ENCODE measurements at regions not wholly inside any gene's neighbourhood (a gene's known extent, or its start where the extent isn't known, plus 50 kb on each side); places are given as distances from the start of the nearest gene placed in this dataset.

- no peak for DNase-seq
Observed at GRCh38 chr7:67426654-67427053, 430.0 kb downstream of the TYW1 start.

DNA sequence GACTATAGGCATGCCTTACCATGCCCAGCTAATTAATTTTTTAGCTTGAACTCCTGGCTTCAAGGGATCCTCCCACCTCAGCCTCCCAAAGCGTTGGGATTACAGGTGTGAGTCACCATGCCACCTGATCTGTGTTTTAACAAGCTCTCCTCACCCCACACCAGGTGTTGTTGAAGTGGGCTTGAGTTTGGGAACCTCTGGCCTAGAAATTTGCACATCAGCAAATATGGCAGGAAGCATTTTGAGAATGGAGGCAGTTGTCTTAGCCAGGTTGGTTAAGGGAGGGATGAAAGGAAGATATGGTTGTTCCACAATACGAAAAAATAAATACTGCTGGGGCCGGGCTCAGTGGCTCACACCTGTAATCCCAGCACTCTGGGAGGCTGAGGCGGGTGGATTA is 433.1 kb downstream of the TYW1 start:
- DNase-seq, result no peak

GRCh38 chr7:67432536-67433234 is 436.1 kb downstream of the TYW1 start:
- DNase-seq, result no peak

DNA sequence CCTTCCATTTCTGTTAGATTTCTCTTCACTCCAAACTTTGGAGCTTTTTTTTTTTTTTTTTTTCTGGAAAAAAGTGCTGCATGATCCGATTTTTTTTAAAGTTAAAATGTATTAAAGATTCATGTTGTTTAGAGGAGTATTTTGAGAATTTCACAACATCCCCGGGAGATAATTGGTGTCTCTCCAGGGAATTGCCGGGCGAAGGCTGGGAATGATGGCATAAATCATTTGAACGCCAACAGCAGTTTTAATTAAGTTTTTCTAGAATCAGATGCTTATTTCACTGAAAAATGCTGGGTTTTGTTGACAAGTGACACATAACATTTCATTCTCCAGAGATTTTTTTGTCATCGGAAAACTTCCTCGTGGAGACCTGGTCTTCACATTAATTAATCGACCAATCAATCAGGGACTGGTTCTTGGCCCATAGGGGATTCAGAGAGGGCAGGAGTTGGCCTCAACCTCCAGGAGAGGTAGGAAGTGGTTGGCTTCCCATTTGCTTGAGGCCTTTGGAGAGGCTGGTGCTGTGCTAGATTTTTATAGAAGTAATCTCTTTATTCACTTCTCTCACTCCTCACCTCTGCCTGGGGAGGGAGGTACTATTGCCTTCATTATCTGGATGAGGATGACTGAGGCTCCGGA is 439.4 kb downstream of the TYW1 start:
- DNase-seq, result no peak

DNA sequence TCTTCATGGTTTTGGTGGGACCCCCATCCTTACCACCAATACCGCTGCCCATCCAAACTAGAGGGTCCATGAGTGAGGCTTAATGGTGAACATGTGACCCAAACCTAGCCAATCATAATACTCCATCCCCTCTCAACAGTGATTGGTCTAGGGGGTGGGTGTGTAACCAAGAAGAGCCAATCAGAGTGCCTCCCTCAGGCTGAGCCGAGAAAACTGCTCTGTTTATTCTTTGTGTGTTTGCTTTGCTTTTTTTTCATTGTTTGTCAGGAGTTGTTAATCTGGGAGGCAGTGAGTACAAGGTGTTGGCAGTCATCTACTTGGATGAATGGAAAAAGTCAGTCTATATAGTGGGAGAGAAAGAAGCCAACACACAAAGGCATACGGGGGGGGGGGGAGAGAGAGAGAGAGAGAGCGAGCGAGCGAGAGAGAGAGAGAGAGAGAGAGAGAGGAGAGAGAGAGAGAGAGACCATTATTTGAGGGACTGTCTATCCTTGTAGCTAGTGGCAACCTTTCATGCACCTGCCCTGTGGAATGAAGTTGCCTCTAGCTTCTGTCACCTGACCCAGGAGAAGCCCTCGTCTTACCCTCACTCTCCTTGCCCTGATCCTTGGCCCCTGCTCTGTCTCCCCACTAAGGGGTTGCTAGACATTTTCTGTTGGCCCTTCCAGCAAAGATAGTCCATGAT is 441.7 kb downstream of the TYW1 start:
- no peak for DNase-seq

DNA sequence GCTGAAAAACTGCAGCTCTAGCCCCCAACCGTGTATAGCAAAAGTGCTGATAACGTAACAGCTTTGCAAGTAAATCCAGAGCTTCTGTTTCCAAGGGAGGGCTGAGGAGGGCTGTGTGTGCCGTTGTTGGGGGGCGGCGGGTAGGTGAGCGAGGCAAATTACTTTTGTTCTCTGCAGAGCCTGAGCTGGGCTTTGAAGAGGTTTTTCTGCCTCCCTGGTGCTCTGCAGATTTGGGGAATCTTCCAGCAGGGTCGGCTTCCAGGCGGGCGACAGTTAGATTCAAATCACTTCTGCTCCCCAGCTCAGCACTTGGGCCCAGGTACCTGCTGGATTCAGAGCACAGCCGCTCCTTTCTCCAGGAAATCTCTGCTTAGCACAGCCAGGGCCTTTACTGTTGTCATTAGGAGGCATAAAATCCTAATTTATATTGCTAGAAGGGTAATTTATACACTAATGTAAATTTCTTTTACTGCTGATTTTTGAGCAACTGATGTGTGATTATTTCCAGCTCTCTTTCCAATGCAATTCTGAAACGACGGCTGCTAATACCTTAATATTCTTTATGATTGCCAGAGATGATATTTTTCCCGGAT is 442.4 kb downstream of the TYW1 start:
- DNase-seq, result no peak

DNA sequence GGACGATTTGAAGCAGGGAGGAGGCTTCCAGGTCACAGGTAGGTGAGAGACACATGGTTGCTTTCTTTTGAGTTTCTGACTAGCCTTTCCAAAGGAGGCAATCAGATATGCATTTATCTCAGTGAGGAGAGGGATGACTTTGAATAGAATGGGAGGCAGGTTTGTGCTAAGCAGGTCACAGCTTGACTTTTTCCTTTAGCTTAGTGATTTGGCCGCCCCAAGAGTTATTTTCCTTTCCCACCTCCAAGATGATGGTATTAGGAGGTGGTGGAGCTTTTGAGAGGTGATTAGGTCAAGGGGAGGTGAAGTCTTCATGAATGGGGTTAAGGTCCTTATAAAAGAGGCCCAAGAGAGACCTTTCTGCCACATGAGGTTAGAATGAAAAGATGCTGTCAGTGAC is 443.7 kb downstream of the TYW1 start:
- no peak for DNase-seq

GRCh38 chr7:67445728-67446127 is 449.1 kb downstream of the TYW1 start:
- no peak for DNase-seq

DNA sequence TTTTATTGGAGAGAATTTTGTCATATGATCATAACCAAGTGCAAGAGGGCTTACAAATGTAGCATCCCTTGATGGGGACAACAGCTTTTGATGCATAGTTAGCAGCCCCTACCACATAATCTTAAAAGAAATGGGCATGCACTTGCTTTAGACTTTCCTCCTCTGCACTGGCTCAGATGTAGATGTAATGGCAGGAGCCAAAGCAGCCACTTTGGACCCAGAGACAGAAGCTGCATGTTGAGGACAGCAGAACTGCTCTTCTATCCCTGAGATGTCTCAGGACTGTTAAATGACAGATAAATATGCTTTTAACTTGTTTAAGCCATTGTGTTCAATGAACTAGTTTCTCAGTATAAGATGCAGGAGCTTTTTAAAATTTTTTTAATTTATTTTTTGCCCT is 450.7 kb downstream of the TYW1 start:
- DNase-seq, result no peak

DNA sequence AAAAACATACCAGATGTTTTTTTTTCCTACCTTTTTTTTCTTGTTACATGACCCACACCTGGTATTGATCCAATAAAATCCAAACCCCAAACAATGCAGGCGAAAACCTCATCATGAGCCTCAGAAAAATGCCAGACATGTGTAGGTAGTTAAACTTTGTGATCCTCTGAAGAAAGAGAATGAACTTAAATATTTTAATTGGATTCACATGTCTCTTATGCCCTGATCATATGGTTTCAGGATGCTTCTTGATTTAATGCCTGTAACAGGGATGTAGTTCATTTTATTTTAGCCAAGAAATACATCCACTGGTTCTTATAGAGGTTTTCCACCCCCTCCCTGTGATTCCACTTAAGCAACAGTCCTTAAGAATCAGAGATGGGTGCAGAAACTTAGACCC is 451.6 kb downstream of the TYW1 start:
- no peak for DNase-seq

DNA sequence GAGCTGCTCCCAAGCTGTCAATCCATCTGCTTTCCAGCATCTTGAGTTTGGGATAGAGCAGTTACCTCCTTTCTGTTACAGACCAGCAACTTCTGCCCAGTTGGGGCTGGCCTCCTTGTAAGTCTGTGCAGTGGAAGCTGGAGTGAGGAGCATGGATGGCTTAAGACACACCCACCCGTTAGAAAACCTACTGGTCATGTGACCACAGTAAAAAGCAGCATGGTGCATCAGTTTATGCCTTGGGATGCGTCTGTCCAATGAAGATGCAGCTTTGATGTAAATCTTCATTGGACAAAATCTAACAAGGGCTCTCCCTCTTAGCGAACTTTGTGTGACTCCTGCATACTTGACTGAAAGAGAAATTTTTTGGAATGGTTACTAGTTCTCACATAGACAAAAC is 453.5 kb downstream of the TYW1 start:
- DNase-seq, result no peak

DNA sequence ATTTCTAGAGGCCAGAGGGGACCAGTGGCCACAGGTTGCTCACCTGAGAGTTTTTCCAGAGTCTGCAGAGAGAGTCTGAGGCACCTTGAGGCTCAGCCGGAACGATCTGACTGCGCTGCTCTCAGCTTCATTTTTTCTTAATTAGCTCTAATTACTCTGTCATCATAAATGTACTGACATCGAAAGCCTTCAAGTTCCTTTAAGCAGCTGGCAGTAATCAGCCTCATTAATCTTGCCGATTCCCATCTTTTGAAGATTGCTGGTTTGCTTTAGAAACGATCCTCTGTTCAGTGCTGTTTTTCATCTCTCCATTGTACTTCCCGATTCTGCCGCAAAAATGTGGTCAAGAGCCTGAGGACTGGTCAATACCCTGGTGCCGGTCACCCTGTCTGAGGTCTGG is 454.7 kb downstream of the TYW1 start:
- no peak for DNase-seq

GRCh38 chr7:67452516-67453026 is 455.9 kb downstream of the TYW1 start:
- DNase-seq, result no peak

DNA sequence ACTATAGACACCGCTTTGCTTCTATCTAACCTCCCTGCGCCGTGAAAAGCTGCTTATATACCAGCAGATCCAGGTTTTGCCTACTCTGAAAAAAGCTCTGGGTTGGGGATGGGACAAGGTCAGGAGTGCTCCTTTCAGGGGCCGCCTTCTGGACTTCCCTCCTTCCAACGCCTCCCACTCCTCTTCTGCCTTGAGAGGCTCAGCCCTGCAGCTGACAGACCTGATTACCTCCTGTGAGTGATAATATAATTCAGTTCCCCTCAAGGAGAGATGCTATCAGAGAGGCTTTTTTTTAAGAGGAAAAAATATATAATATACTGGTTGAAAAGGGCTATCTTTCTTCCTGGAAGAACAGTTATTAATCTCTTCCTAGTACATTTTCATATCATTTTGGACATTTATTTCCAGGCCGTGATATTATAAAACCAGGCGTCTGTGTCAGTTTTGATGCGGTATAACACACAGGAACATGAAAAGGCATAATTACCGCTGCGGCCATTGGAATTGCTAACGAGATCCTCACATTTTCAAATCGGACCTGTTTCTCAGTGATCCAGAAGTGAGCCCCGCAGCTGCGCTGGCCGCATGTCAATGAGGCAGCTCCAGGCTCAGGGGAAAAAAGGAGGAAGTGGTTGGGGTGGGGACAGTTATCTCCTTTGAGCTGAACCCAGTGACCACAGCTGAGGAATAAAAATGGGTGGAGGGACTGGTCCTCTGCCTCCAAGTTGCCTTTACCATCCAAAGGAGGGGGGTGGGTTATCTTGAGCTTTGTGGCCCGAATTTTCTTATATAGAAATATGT is 457.1 kb downstream of the TYW1 start:
- DNase-seq, result no peak

GRCh38 chr7:67455508-67455907 is 458.9 kb downstream of the TYW1 start:
- no peak for DNase-seq

- DNase-seq, result no peak
Observed at GRCh38 chr7:67462781-67463191, 466.2 kb downstream of the TYW1 start.

DNA sequence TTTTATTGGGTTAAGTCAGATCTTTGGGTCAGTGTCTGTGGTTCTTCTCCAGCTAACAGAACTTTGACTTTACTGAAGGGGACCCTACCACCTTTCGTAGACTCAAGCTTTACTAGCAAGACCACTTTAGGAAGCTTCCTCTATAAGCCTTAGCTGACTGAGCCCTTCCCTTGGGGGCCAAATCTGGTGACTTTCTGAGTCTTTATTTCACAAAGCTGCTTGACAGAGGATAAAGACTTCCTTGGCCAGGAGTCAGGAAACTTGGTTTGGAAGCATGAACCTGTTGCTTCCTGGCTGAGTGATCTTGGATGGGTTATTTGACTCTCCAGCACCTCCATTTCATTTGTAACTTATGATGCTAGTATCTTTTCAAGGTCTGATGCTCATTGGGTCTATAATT is 466.7 kb downstream of the TYW1 start:
- no peak for DNase-seq

- DNase-seq, result no peak
Observed at GRCh38 chr7:67463983-67464382, 467.4 kb downstream of the TYW1 start.

DNA sequence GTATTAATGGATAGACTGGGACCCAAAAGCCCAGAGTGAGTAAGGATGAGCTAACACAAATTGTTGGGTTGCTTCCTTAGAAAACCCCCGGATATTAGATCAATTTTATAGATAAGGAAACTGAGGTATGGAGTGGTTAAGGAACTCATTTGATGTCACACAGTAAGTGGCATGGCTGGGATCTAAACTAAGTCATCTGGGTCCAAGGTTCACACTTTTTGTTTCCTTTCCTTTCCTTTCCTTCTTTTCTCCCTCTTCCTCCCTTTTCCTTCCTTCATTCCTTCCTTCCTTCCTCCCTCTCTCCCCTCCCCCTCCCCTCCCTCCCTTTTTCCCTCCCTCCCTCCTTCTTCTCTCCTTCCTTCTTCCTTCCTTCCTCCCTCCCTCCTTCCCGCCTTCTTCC is 469.5 kb downstream of the TYW1 start:
- no peak for DNase-seq

DNA sequence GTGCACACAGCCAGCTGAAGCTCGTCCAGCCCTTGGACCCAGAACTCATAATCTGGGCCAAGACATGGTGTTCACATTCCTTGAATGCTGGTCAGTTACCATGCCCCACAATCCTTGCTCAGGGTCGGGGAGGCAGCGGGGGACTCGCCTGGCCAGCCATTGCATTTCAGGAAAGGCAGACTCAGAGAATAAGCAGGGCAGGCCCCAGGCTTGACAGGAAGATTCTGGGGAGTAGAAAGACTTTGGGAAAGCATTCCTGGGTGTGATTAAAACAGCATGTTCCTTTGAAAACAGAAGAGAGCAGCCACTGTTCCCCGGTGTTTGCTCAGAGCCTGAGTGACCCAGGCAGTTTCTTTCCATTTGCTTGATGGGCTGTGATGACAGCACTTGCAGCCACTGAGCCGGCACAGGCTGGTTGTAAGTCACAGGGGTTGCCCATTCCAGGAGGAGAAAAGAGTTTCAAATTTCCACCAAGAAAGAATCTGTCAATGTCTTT is 473.7 kb downstream of the TYW1 start:
- no peak for DNase-seq

- DNase-seq, result no peak
Observed at GRCh38 chr7:67475293-67475692, 478.7 kb downstream of the TYW1 start.

- DNase-seq, result no peak
Observed at GRCh38 chr7:67478066-67478465, 481.4 kb downstream of the TYW1 start.
